GM12878 (cell line): ENCODE measurements at regions not wholly inside any gene's neighbourhood (a gene's known extent, or its start where the extent isn't known, plus 50 kb on each side); places are given as distances from the start of the nearest gene placed in this dataset.

ENCODE experiments used
- BMI1 ChIP-seq: fragments of 450-650 bp; IDR thresholded peaks from 2 replicates; pipeline ENCODE4 v1.6.1; 2016; ENCODE audit warnings: mild to moderate bottlenecking, moderate library complexity, borderline replicate concordance
- BRCA1 ChIP-seq: IDR thresholded peaks from 2 replicates; pipeline ENCODE4 v1.6.1; 2011; ENCODE audit warnings: low read depth, low read length, improper control_type of control experiment
- CBX3 ChIP-seq: fragments of 200-600 bp; sonication (generic); IDR thresholded peaks from 2 replicates; pipeline ENCODE4 v1.6.1; 2016; ENCODE audit warnings: low read depth, borderline replicate concordance
- POLR2AphosphoS5 ChIP-seq: IDR thresholded peaks from 2 replicates; pipeline ENCODE4 v1.6.1; 2011; ENCODE audit warnings: mild to moderate bottlenecking, low read length, inconsistent platforms
- SREBF2 ChIP-seq: IDR thresholded peaks from 2 replicates; pipeline ENCODE4 v1.6.1; 2012; ENCODE audit warnings: mild to moderate bottlenecking, low read length
- SUZ12 ChIP-seq: fragments of 200-600 bp; sonication (generic); IDR thresholded peaks from one replicate; pipeline ENCODE4 v1.6.1; 2018; ENCODE audit warnings: antibody characterized with exemption, mild to moderate bottlenecking; ENCODE audit not compliant: unreplicated experiment
- TCF3 ChIP-seq: IDR thresholded peaks from 2 replicates; pipeline ENCODE4 v1.6.1; 2012; ENCODE audit warnings: low read depth, mild to moderate bottlenecking, low read length, borderline replicate concordance; ENCODE audit not compliant: insufficient read depth
- TF ChIP-seq, protein P1 (sequence below): IDR thresholded peaks from 2 replicates; pipeline ENCODE4 v1.6.1; 2012; ENCODE audit warnings: low read depth, low read length, improper control_type of control experiment
- TF ChIP-seq, protein P2 (sequence below): fragments of 450-650 bp; IDR thresholded peaks from 2 replicates; pipeline ENCODE4 v1.6.1; 2017; ENCODE audit warnings: mild to moderate bottlenecking, moderate library complexity
- TF ChIP-seq, protein P3 (sequence below), 3 experiments: IDR thresholded peaks in 2 of 3; conservative IDR thresholded peaks in 1 of 3; 2 replicates each; pipeline ENCODE4 v1.5.1; 2011; ENCODE audit warnings: low read depth in 3 of 3, low read length in 3 of 3, mild to moderate bottlenecking in 3 of 3, control low read depth in 2 of 3, moderate library complexity in 2 of 3, inconsistent platforms in 1 of 3, mixed read lengths in 1 of 3; ENCODE audit not compliant: control insufficient read depth in 2 of 3, insufficient read depth in 1 of 3; ENCODE audit errors: extremely low read depth in 1 of 3
- TF ChIP-seq, protein P4 (sequence below): IDR thresholded peaks from 2 replicates; pipeline ENCODE4 v1.6.1; 2012; ENCODE audit warnings: low read depth, low read length, improper control_type of control experiment
- TF ChIP-seq, protein P5 (sequence below): fragments of 450-650 bp; formaldehyde crosslinking; IDR thresholded peaks from 2 replicates; pipeline ENCODE4 v1.5.0; 2022; ENCODE audit warnings: mild to moderate bottlenecking, missing genetic modification characterization

DNA sequence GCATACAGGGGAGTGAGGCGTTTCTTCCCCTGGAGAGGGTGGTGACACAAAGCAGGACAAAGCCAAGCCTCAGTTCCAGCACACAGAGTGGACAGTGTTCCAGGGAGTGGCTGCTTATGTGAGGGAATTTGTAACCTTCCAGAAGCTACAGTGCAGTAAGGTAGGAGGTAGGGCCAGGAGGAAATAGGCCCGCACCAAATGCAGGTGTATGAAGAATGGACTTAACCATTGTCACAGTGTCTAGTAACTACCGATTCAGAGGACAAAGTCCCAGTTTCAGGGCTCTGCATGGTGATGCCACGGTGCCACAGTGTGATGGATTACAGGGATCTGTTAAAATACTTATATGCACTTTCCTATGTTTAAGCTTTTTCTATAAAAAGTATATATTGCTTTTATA lies 135.3 kb downstream of the ZIC5 start:
- TF ChIP-seq, protein P1, sequence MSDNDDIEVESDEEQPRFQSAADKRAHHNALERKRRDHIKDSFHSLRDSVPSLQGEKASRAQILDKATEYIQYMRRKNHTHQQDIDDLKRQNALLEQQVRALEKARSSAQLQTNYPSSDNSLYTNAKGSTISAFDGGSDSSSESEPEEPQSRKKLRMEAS, result no peak
- no peak for TF ChIP-seq SREBF2
- no peak for TF ChIP-seq BRCA1
- TF ChIP-seq, protein P2, sequence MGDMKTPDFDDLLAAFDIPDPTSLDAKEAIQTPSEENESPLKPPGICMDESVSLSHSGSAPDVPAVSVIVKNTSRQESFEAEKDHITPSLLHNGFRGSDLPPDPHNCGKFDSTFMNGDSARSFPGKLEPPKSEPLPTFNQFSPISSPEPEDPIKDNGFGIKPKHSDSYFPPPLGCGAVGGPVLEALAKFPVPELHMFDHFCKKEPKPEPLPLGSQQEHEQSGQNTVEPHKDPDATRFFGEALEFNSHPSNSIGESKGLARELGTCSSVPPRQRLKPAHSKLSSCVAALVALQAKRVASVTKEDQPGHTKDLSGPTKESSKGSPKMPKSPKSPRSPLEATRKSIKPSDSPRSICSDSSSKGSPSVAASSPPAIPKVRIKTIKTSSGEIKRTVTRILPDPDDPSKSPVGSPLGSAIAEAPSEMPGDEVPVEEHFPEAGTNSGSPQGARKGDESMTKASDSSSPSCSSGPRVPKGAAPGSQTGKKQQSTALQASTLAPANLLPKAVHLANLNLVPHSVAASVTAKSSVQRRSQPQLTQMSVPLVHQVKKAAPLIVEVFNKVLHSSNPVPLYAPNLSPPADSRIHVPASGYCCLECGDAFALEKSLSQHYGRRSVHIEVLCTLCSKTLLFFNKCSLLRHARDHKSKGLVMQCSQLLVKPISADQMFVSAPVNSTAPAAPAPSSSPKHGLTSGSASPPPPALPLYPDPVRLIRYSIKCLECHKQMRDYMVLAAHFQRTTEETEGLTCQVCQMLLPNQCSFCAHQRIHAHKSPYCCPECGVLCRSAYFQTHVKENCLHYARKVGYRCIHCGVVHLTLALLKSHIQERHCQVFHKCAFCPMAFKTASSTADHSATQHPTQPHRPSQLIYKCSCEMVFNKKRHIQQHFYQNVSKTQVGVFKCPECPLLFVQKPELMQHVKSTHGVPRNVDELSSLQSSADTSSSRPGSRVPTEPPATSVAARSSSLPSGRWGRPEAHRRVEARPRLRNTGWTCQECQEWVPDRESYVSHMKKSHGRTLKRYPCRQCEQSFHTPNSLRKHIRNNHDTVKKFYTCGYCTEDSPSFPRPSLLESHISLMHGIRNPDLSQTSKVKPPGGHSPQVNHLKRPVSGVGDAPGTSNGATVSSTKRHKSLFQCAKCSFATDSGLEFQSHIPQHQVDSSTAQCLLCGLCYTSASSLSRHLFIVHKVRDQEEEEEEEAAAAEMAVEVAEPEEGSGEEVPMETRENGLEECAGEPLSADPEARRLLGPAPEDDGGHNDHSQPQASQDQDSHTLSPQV, result no peak
- TF ChIP-seq TCF3, result no peak
- TF ChIP-seq, protein P3, sequence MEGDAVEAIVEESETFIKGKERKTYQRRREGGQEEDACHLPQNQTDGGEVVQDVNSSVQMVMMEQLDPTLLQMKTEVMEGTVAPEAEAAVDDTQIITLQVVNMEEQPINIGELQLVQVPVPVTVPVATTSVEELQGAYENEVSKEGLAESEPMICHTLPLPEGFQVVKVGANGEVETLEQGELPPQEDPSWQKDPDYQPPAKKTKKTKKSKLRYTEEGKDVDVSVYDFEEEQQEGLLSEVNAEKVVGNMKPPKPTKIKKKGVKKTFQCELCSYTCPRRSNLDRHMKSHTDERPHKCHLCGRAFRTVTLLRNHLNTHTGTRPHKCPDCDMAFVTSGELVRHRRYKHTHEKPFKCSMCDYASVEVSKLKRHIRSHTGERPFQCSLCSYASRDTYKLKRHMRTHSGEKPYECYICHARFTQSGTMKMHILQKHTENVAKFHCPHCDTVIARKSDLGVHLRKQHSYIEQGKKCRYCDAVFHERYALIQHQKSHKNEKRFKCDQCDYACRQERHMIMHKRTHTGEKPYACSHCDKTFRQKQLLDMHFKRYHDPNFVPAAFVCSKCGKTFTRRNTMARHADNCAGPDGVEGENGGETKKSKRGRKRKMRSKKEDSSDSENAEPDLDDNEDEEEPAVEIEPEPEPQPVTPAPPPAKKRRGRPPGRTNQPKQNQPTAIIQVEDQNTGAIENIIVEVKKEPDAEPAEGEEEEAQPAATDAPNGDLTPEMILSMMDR (IDR thresholded peaks at IDR 0.05 in 2 of 3, conservative IDR thresholded peaks at IDR 0.05 in 1 of 3; ENCODE audit: control insufficient read depth in 2 of 3, extremely low read depth in 1 of 3, insufficient read depth in 1 of 3, low read depth in 3 of 3, low read length in 3 of 3), result no peak
- TF ChIP-seq, protein P4, sequence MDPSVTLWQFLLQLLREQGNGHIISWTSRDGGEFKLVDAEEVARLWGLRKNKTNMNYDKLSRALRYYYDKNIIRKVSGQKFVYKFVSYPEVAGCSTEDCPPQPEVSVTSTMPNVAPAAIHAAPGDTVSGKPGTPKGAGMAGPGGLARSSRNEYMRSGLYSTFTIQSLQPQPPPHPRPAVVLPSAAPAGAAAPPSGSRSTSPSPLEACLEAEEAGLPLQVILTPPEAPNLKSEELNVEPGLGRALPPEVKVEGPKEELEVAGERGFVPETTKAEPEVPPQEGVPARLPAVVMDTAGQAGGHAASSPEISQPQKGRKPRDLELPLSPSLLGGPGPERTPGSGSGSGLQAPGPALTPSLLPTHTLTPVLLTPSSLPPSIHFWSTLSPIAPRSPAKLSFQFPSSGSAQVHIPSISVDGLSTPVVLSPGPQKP, result no peak
- TF ChIP-seq, protein P5, sequence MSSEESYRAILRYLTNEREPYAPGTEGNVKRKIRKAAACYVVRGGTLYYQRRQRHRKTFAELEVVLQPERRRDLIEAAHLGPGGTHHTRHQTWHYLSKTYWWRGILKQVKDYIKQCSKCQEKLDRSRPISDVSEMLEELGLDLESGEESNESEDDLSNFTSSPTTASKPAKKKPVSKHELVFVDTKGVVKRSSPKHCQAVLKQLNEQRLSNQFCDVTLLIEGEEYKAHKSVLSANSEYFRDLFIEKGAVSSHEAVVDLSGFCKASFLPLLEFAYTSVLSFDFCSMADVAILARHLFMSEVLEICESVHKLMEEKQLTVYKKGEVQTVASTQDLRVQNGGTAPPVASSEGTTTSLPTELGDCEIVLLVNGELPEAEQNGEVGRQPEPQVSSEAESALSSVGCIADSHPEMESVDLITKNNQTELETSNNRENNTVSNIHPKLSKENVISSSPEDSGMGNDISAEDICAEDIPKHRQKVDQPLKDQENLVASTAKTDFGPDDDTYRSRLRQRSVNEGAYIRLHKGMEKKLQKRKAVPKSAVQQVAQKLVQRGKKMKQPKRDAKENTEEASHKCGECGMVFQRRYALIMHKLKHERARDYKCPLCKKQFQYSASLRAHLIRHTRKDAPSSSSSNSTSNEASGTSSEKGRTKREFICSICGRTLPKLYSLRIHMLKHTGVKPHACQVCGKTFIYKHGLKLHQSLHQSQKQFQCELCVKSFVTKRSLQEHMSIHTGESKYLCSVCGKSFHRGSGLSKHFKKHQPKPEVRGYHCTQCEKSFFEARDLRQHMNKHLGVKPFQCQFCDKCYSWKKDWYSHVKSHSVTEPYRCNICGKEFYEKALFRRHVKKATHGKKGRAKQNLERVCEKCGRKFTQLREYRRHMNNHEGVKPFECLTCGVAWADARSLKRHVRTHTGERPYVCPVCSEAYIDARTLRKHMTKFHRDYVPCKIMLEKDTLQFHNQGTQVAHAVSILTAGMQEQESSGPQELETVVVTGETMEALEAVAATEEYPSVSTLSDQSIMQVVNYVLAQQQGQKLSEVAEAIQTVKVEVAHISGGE, result no peak
- no peak for TF ChIP-seq BMI1
- no peak for TF ChIP-seq SUZ12
- TF ChIP-seq CBX3, result no peak
- no peak for TF ChIP-seq POLR2AphosphoS5
